AG10803 (cell line): ENCODE measurements at regions not wholly inside any gene's neighbourhood (a gene's known extent, or its start where the extent isn't known, plus 50 kb on each side); places are given as distances from the start of the nearest gene placed in this dataset.

Experiments
- DNase-seq: peaks from one replicate; pipeline ENCODE4 v3.0.0; 2010; ENCODE audit warnings: low read depth
- H3K4me3 ChIP-seq: 2 replicates; pipeline ENCODE4 v1.5.1; 2011; ENCODE audit warnings: mild to moderate bottlenecking, low read length, control low read depth
- CTCF ChIP-seq: conservative IDR thresholded peaks from 2 replicates; pipeline ENCODE4 v1.5.1; 2011; ENCODE audit warnings: mild to moderate bottlenecking, low read length, control low read depth, inconsistent platforms

GRCh38 chr2:104321796-104322349 lies 532.0 kb upstream of the POU3F3 start:
- DNase-seq: no peak
- H3K4me3 ChIP-seq: no peak overlapping the region
- no peak for TF ChIP-seq CTCF

- no peak overlapping the region for H3K4me3 ChIP-seq
- TF ChIP-seq CTCF: no peak
- DNase-seq: peak; percentile 21
Measured at GRCh38 chr2:104332731-104333130, 521.2 kb upstream of the POU3F3 start.

GRCh38 chr2:104337869-104338268 lies 516.0 kb upstream of the POU3F3 start:
- TF ChIP-seq CTCF: no peak
- H3K4me3 ChIP-seq: no peak overlapping the region
- DNase-seq: no peak

GRCh38 chr2:104340162-104340561 lies 513.8 kb upstream of the POU3F3 start:
- no peak for DNase-seq
- no peak for TF ChIP-seq CTCF
- H3K4me3 ChIP-seq: no peak overlapping the region

GRCh38 chr2:104340879-104341828 lies 512.8 kb upstream of the POU3F3 start:
- TF ChIP-seq CTCF: no peak
- no peak overlapping the region for H3K4me3 ChIP-seq
- DNase-seq: no peak

- H3K4me3 ChIP-seq: no peak overlapping the region
- no peak for DNase-seq
- no peak for TF ChIP-seq CTCF
Measured at GRCh38 chr2:104344306-104344705, 509.6 kb upstream of the POU3F3 start.

GRCh38 chr2:104344985-104345384 lies 508.9 kb upstream of the POU3F3 start:
- H3K4me3 ChIP-seq: no peak overlapping the region
- DNase-seq: no peak
- TF ChIP-seq CTCF: no peak
